PFSK-1 (cell line): ENCODE measurements at regions not wholly inside any gene's neighbourhood (a gene's known extent, or its start where the extent isn't known, plus 50 kb on each side); places are given as distances from the start of the nearest gene placed in this dataset.

Experiments
- POLR2AphosphoS5 ChIP-seq: IDR thresholded peaks from 2 replicates; pipeline ENCODE4 v1.6.1; 2012; ENCODE audit warnings: low read depth, mild to moderate bottlenecking, control low read depth, low read length, moderate library complexity
- REST ChIP-seq, 2 experiments: IDR thresholded peaks; 2 replicates each; pipeline versions ENCODE4 v1.6.1 to v1.8.0; 2011 to 2012; ENCODE audit warnings: low read depth in 2 of 2, low read length in 2 of 2, control low read depth in 1 of 2, inconsistent platforms in 1 of 2, mild to moderate bottlenecking in 1 of 2, moderate library complexity in 1 of 2; ENCODE audit not compliant: insufficient read depth in 1 of 2
- SIN3A ChIP-seq: IDR thresholded peaks from 2 replicates; pipeline ENCODE4 v1.6.1; 2012; ENCODE audit warnings: mild to moderate bottlenecking, low read length, moderate library complexity, borderline replicate concordance; ENCODE audit not compliant: insufficient read depth
- TAF1 ChIP-seq: IDR thresholded peaks from 2 replicates; pipeline ENCODE4 v1.6.1; 2012; ENCODE audit warnings: low read length, control low read depth, borderline replicate concordance; ENCODE audit not compliant: insufficient read depth

DNA sequence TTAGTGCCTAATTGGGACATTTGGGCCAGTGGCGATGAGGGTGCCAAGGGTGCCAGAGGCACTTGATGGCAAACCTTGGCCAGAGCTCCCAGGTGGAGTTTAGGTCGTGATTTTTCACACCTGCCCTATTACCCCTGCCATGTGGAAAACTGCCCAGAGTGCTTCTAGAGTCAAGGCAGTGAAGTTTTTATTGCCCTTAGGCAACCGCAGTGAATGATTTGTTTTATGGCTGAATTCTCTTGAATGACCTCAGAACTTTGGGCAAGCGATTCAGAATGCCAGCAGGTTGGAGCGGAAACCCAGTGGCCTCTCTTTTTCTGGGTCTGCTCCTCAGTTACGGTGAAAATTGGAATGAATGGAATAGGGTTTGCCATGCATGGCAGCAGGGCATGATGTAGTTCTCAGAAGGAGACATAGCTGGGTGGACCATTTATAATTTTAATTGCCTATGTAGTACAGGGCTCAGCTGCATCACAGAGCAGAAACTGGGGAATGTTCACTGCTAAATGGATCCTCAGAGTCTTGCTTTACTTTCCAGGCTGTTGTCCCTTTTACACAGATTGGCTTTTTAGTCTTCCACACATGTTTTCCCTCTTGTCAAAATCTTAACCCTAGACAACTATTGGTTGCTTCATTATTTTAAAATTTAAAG lies 820.0 kb upstream of the SEMA6A start:
- TF ChIP-seq TAF1 (no peak), SIN3A (no peak), REST (IDR thresholded peaks at IDR 0.05; ENCODE audit: insufficient read depth in 1 of 2, low read depth in 2 of 2, low read length in 2 of 2) (no peak), POLR2AphosphoS5 (no peak)
